Progenitor cell of endocrine pancreas (in vitro differentiated cells): ENCODE measurements at regions not wholly inside any gene's neighbourhood (a gene's known extent, or its start where the extent isn't known, plus 50 kb on each side); places are given as distances from the start of the nearest gene placed in this dataset.

ENCODE experiments used
- DNase-seq: peaks from one replicate; pipeline ENCODE4 v3.0.0; 2021; ENCODE audit warnings: low spot score; ENCODE audit not compliant: unreplicated experiment
- H3K27ac Mint-ChIP-seq: 2 replicates; pipeline ENCODE4 v1.8.0; 2021; ENCODE audit warnings: mild to moderate bottlenecking, moderate library complexity, mixed read lengths
- H3K27me3 Mint-ChIP-seq: 2 replicates; pipeline ENCODE4 v1.8.0; 2021; ENCODE audit warnings: mixed read lengths
- H3K36me3 Mint-ChIP-seq: 2 replicates; pipeline ENCODE4 v1.8.0; 2022; ENCODE audit warnings: mixed read lengths; ENCODE audit not compliant: insufficient read depth
- H3K4me1 Mint-ChIP-seq: 2 replicates; pipeline ENCODE4 v1.8.0; 2021; ENCODE audit warnings: low read depth, mixed read lengths
- H3K4me3 Mint-ChIP-seq: 2 replicates; pipeline ENCODE4 v1.8.0; 2021; ENCODE audit warnings: low read depth, mild to moderate bottlenecking, moderate library complexity, mixed read lengths
- H3K9me3 Mint-ChIP-seq: 2 replicates; pipeline ENCODE4 v1.8.0; 2021; ENCODE audit warnings: low read depth, mixed read lengths
- TF ChIP-seq, protein P1 (sequence below): fragments of 200-600 bp; sonication (generic); IDR thresholded peaks from one replicate; pipeline ENCODE4 v1.5.0; 2021; ENCODE audit warnings: antibody characterized with exemption, mild to moderate bottlenecking; ENCODE audit not compliant: unreplicated experiment

DNA sequence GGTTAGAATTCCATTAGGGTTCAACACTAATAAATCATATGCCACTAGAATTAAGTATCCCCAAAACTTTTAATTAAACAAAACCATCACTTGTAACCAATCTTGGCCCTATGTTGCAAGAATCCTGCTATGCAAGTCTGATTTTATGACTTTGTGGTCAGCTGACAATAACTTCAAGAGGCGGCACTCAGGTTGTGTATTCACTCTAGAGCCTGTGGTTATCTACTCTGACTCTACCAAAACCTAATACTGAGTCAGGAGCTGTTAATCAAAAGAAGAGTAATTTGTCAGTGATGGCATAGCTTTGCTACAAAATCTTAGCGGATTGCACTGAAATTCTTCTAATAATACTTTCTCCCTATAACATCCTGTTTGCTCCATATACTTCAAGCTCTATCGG lies 253.7 kb downstream of the AASDHPPT start:
- TF ChIP-seq, protein P1, sequence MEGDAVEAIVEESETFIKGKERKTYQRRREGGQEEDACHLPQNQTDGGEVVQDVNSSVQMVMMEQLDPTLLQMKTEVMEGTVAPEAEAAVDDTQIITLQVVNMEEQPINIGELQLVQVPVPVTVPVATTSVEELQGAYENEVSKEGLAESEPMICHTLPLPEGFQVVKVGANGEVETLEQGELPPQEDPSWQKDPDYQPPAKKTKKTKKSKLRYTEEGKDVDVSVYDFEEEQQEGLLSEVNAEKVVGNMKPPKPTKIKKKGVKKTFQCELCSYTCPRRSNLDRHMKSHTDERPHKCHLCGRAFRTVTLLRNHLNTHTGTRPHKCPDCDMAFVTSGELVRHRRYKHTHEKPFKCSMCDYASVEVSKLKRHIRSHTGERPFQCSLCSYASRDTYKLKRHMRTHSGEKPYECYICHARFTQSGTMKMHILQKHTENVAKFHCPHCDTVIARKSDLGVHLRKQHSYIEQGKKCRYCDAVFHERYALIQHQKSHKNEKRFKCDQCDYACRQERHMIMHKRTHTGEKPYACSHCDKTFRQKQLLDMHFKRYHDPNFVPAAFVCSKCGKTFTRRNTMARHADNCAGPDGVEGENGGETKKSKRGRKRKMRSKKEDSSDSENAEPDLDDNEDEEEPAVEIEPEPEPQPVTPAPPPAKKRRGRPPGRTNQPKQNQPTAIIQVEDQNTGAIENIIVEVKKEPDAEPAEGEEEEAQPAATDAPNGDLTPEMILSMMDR: no peak
- H3K4me3 Mint-ChIP-seq: no peak overlapping the region
- H3K9me3 Mint-ChIP-seq: no peaks in the 10 kb centered on the region
- H3K4me1 Mint-ChIP-seq: peaks cover 2% of the 10 kb centered on the region
- H3K36me3 Mint-ChIP-seq: no peaks in the 10 kb centered on the region
- no peak for DNase-seq
- H3K27me3 Mint-ChIP-seq: no peaks in the 10 kb centered on the region
- H3K27ac Mint-ChIP-seq: no peak overlapping the region

DNA sequence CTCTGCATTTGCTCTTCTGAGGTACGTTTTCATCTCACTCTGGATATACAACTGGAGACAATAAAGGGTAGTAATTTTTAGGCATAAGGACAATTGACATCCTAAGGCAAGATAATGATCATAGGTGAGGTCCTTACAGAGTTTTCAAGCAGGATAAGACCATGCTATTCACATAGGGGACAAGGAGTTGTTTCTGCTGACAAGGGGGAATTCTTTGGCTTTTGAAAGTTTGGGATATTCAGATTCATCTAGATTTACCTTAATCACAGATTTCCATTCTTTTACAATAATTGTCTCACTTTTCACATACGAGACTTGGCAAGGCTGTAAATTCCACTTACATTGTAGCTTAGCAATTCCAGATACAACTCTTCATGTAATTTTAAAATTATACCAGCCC lies 256.2 kb downstream of the AASDHPPT start:
- Mint-ChIP-seq H3K27ac (no peak overlapping the region), H3K4me3 (no peak overlapping the region), H3K9me3 (no peaks in the 10 kb centered on the region), H3K4me1 (no peaks in the 10 kb centered on the region), H3K36me3 (no peaks in the 10 kb centered on the region), H3K27me3 (no peaks in the 10 kb centered on the region)
- no peak for DNase-seq
- TF ChIP-seq, protein P1: no peak

DNA sequence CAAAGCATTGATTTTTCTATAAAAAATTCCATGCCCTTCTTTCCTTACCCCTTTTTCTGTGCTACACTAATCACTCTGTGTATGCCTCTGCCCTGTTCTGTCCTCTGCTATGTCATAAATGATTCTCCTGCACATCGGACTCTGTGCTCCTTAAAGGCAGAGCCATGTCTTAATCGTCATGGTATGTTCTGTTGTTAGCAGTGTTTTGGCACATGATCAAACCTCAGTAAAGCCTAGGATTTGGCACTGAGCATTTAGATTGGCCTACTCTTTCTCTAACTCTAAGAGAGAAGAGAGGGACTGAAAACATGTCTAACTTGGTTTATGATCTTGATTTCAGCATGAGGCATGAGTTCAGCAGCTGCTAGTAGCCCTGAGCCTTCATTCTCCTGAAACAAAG lies 266.9 kb downstream of the AASDHPPT start:
- peaks cover 2% of the 10 kb centered on the region for H3K36me3 Mint-ChIP-seq
- peaks cover 2% of the 10 kb centered on the region for H3K4me1 Mint-ChIP-seq
- TF ChIP-seq, protein P1: no peak
- H3K4me3 Mint-ChIP-seq: no peak overlapping the region
- no peaks in the 10 kb centered on the region for H3K27me3 Mint-ChIP-seq
- no peak for DNase-seq
- peaks cover 13% of the 10 kb centered on the region for H3K9me3 Mint-ChIP-seq
- H3K27ac Mint-ChIP-seq: no peak overlapping the region

DNA sequence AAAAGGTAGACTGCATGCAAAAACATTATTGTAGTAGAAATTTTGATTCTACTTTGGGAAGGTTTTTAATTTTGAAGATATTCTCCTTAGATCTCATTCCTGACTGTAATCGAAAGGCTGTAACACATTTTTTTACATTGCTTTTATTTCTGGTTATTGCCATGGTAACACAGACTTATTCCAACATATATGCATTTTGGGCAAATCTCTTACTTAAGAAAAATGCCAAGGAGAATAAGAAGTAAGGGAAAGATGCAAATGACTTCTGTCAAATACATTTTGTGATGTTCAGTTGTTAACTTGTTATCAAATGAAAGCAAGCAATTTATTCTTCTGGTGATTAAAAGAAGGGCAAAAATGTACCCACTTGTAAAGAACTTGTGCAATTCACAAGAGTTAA lies 267.5 kb downstream of the AASDHPPT start:
- Mint-ChIP-seq H3K27ac (no peak overlapping the region), H3K4me1 (peaks cover 2% of the 10 kb centered on the region), H3K4me3 (no peak overlapping the region), H3K27me3 (no peaks in the 10 kb centered on the region), H3K36me3 (peaks cover 3% of the 10 kb centered on the region), H3K9me3 (peaks cover 18% of the 10 kb centered on the region)
- no peak for DNase-seq
- TF ChIP-seq, protein P1: no peak

DNA sequence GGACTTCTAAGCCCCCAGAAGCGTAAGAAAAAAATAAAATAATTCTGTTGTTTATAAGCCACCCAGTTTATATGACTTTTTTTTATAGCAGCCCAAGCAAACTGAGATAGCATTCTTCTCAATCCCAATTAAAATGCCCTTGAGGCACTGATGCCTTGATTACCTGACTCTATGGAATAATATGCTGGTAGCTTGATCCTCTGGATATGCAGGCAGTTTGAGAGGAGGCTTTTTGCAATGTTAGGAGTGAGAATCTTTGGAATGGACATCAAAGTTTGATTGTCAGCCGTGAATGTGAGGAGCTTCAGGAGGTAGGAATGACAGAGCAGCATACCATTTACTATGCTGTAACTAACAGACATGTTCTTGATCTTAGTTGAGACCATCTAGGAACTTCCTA lies 275.6 kb downstream of the AASDHPPT start:
- H3K4me1 Mint-ChIP-seq: peaks cover 10% of the 10 kb centered on the region
- no peak for DNase-seq
- TF ChIP-seq, protein P1: no peak
- H3K27me3 Mint-ChIP-seq: no peaks in the 10 kb centered on the region
- no peak overlapping the region for H3K27ac Mint-ChIP-seq
- no peak overlapping the region for H3K4me3 Mint-ChIP-seq
- peaks cover 15% of the 10 kb centered on the region for H3K9me3 Mint-ChIP-seq
- peaks cover 4% of the 10 kb centered on the region for H3K36me3 Mint-ChIP-seq
